Thyroid gland (tissue), 4 donors: ENCODE measurements at regions not wholly inside any gene's neighbourhood (a gene's known extent, or its start where the extent isn't known, plus 50 kb on each side); places are given as distances from the start of the nearest gene placed in this dataset.

Experiments
- POLR2A ChIP-seq, 2 donors: fragments of 450-650 bp; IDR thresholded peaks; one replicate each; pipeline ENCODE4 v1.6.1; 2017; ENCODE audit warnings: antibody characterized with exemption in 2 of 2, mild to moderate bottlenecking in 2 of 2, moderate library complexity in 1 of 2
- TF ChIP-seq, protein P1 (sequence below), 6 experiments: fragments of 200-600 bp in 3 of 6; fragments of 450-650 bp in 3 of 6; sonication (generic) in 3 of 6; IDR thresholded peaks; one replicate each; pipeline ENCODE4 v1.5.1; 2016 to 2019; ENCODE audit warnings: antibody characterized with exemption in 6 of 6, mild to moderate bottlenecking in 2 of 6, inconsistent platforms in 1 of 6, moderate library complexity in 1 of 6

DNA sequence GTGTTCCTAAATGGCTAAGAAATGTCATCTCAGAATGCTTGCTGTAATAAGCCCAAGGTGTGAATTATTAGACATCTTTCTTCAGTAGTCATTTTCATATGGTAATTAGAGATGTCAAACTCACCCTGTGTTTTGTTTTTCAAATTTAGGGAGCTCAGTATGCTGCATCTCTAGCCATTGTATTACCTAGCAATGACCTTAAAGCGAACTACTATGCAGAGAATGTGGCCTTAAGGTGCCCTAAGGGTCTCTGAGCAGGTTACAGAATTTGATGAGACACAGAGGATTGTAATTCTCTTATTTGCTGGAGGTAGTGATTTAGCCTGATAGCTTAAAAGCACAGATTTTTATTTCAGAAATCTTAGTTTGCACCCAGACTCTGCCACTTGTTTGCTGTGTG is 1052.6 kb upstream of the DDX18 start:
- TF ChIP-seq, protein P1, sequence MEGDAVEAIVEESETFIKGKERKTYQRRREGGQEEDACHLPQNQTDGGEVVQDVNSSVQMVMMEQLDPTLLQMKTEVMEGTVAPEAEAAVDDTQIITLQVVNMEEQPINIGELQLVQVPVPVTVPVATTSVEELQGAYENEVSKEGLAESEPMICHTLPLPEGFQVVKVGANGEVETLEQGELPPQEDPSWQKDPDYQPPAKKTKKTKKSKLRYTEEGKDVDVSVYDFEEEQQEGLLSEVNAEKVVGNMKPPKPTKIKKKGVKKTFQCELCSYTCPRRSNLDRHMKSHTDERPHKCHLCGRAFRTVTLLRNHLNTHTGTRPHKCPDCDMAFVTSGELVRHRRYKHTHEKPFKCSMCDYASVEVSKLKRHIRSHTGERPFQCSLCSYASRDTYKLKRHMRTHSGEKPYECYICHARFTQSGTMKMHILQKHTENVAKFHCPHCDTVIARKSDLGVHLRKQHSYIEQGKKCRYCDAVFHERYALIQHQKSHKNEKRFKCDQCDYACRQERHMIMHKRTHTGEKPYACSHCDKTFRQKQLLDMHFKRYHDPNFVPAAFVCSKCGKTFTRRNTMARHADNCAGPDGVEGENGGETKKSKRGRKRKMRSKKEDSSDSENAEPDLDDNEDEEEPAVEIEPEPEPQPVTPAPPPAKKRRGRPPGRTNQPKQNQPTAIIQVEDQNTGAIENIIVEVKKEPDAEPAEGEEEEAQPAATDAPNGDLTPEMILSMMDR (IDR thresholded peaks at IDR 0.05): no peak
- TF ChIP-seq POLR2A (IDR thresholded peaks at IDR 0.05): no peak
